Ecto neural progenitor cell (in vitro differentiated cells): ENCODE measurements at regions not wholly inside any gene's neighbourhood (a gene's known extent, or its start where the extent isn't known, plus 50 kb on each side); places are given as distances from the start of the nearest gene placed in this dataset.

Source experiments
- DNase-seq: peaks from one replicate; pipeline ENCODE4 v3.0.0-alpha.2; 2018; ENCODE audit warnings: low spot score

GRCh38 chr2:20913491-20913890 lies 90.6 kb upstream of the LDAH start:
- no peak for DNase-seq

- no peak for DNase-seq
Observed at GRCh38 chr2:20900052-20900636, 77.2 kb upstream of the LDAH start.

- no peak for DNase-seq
Observed at GRCh38 chr2:20897874-20898453, 75.1 kb upstream of the LDAH start.

- no peak for DNase-seq
Observed at GRCh38 chr2:20897047-20897446, 74.1 kb upstream of the LDAH start.

- DNase-seq, result no peak
Observed at GRCh38 chr2:20884829-20885228, 61.9 kb upstream of the LDAH start.

- DNase-seq, result no peak
Observed at GRCh38 chr2:20882466-20883170, 59.7 kb upstream of the LDAH start.

- DNase-seq, result no peak
Observed at GRCh38 chr2:20880221-20880771, 57.4 kb upstream of the LDAH start.

- no peak for DNase-seq
Observed at GRCh38 chr2:20879221-20879620, 56.3 kb upstream of the LDAH start.

- DNase-seq, result no peak
Observed at GRCh38 chr2:20877960-20878359, 55.1 kb upstream of the LDAH start.
